ENCODE measurements at regions not wholly inside any gene's neighbourhood (a gene's known extent, or its start where the extent isn't known, plus 50 kb on each side); places are given as distances from the start of the nearest gene placed in this dataset.

- TF ChIP-seq CTCF (IDR thresholded peaks at IDR 0.05 in 4 of 5, conservative IDR thresholded peaks at IDR 0.05 in 1 of 5) = no peak
- no peak for TF ChIP-seq POLR2A (IDR thresholded peaks at IDR 0.05)
Measured at GRCh38 chr4:155570661-155571060, 96.0 kb upstream of the GUCY1A1 start.

Data from gastrocnemius medialis (tissue), 4 donors.